Natural killer cell (primary cell): ENCODE measurements at regions not wholly inside any gene's neighbourhood (a gene's known extent, or its start where the extent isn't known, plus 50 kb on each side); places are given as distances from the start of the nearest gene placed in this dataset.

ENCODE experiments used
- ATAC-seq, 3 donors: fragments of 150-1000 bp in 2 of 3; fragments of 200-7000 bp in 1 of 3; cut with Tn5 transposase; 1 replicate in 1 of 3; 2 replicates in 2 of 3; pipeline ENCODE4 v1.10.0; 2021; ENCODE audit warnings: mild to moderate bottlenecking in 2 of 3, moderate library complexity in 2 of 3
- DNase-seq, 2 donors: peaks; one replicate each; pipeline versions ENCODE4 v3.0.0 to v3.0.0-alpha.2; 2013 to 2021; ENCODE audit warnings: mixed read lengths in 1 of 2
- H3K27ac ChIP-seq: one replicate; pipeline ENCODE4 v1.5.1; 2013; ENCODE audit warnings: mild to moderate bottlenecking, low read length
- H3K27me3 ChIP-seq: one replicate; pipeline ENCODE4 v1.6.1; 2013; ENCODE audit warnings: low read length; ENCODE audit not compliant: control insufficient read depth, insufficient read depth
- H3K36me3 ChIP-seq: one replicate; pipeline ENCODE4 v1.6.1; 2013; ENCODE audit warnings: low read length; ENCODE audit not compliant: control insufficient read depth, insufficient read depth
- H3K4me1 ChIP-seq: one replicate; pipeline ENCODE4 v1.6.1; 2013; ENCODE audit warnings: low read length; ENCODE audit not compliant: control insufficient read depth, insufficient read depth
- H3K4me3 ChIP-seq: one replicate; pipeline ENCODE4 v1.5.1; 2013; ENCODE audit warnings: low read length
- H3K9me3 ChIP-seq: one replicate; pipeline ENCODE4 v1.6.1; 2013; ENCODE audit warnings: low read length; ENCODE audit not compliant: control insufficient read depth, insufficient read depth
- H3K27ac Mint-ChIP-seq, 2 donors: one replicate each; pipeline ENCODE4 v1.8.0; 2022; ENCODE audit warnings: mild to moderate bottlenecking in 2 of 2, mixed read lengths in 2 of 2, moderate library complexity in 1 of 2
- H3K27me3 Mint-ChIP-seq, 2 donors: one replicate each; pipeline ENCODE4 v1.8.0; 2022; ENCODE audit warnings: low read depth in 2 of 2, mixed read lengths in 2 of 2
- H3K36me3 Mint-ChIP-seq: one replicate; pipeline ENCODE4 v1.8.0; 2022; ENCODE audit warnings: mixed read lengths
- H3K4me1 Mint-ChIP-seq, 2 donors: one replicate each; pipeline ENCODE4 v1.8.0; 2022; ENCODE audit warnings: mixed read lengths in 2 of 2
- H3K4me3 Mint-ChIP-seq: one replicate; pipeline ENCODE4 v1.8.0; 2022; ENCODE audit warnings: mild to moderate bottlenecking, moderate library complexity, mixed read lengths
- H3K9me3 Mint-ChIP-seq, 2 donors: one replicate each; pipeline ENCODE4 v1.8.0; 2022; ENCODE audit warnings: mixed read lengths in 2 of 2
- WGBS: methylation state at CpG from one replicate; pipeline ENCODE4 v1.1.7; 2013; ENCODE audit warnings: missing lambda C conversion rate; ENCODE audit not compliant: insufficient coverage; 5-methylcytosine and 5-hydroxymethylcytosine counted together
- intact Hi-C: fragments of 100-400 bp; cut with micrococcal nuclease; formaldehyde crosslinking; loops from one replicate; pipeline ENCODE4 v1.14.2; 2022
- TF ChIP-seq, protein P1 (sequence below): fragments of 200-600 bp; IDR thresholded peaks from one replicate; pipeline ENCODE4 v1.8.0; 2022; ENCODE audit warnings: antibody characterized with exemption

DNA sequence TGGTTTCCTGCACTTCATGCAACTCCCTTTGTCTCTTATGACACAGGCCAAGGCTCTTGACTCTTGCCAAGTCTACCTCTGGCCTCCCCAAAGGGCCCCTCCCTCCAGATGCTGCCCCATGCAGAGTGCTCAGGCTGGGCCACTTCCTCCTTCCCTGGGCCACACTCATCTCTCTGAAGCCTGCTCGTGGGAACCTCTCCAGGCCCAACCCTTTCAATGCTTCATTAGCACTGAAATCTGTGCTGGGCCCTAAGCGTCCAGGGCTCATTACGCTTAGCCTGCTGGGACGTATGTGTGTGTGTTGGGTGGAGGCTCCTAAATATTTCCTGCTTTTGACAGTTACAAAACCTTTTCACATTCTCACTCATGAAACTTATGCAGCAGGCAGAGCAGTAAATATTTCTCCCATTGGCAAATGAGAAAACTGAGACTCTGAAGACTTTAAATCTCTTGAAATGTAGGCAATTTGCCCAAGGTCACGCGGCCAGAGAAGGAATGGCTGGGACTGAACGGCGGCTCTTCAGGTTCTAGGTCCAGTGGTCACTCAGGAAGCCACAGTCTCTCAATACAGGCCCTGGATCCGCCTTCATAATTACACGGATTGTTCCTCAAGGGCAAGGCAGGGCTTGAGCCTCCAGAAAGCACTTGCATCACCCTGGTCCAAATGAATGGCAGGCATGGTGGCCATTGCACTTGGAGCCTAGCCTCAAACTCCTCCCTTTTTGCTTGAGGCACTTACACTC, 241.7 kb upstream of the HES1 start:
- Histone ChIP-seq H3K27me3 (no peaks in the 10 kb centered on the region), H3K4me1 (no peaks in the 10 kb centered on the region), H3K36me3 (no peaks in the 10 kb centered on the region), H3K9me3 (no peaks in the 10 kb centered on the region), H3K4me3 (no peak overlapping the region), H3K27ac (no peak overlapping the region)
- Mint-ChIP-seq H3K9me3 (no peaks in the 10 kb centered on the region), H3K27ac (no peak overlapping the region), H3K4me3 (no peak overlapping the region), H3K27me3 (peaks cover 6 to 9% of the 10 kb centered on the region in 2 donors), H3K36me3 (no peaks in the 10 kb centered on the region), H3K4me1 (no peaks in the 10 kb centered on the region)
- 84% methylated on average over 7 of the region's 10 CpGs for WGBS
- ATAC-seq (no peak), DNase-seq (no peak)
- TF ChIP-seq, protein P1, sequence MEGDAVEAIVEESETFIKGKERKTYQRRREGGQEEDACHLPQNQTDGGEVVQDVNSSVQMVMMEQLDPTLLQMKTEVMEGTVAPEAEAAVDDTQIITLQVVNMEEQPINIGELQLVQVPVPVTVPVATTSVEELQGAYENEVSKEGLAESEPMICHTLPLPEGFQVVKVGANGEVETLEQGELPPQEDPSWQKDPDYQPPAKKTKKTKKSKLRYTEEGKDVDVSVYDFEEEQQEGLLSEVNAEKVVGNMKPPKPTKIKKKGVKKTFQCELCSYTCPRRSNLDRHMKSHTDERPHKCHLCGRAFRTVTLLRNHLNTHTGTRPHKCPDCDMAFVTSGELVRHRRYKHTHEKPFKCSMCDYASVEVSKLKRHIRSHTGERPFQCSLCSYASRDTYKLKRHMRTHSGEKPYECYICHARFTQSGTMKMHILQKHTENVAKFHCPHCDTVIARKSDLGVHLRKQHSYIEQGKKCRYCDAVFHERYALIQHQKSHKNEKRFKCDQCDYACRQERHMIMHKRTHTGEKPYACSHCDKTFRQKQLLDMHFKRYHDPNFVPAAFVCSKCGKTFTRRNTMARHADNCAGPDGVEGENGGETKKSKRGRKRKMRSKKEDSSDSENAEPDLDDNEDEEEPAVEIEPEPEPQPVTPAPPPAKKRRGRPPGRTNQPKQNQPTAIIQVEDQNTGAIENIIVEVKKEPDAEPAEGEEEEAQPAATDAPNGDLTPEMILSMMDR = no peak
- intact Hi-C loops = no loop called here

GRCh38 chr3:193895409-193895808, 240.5 kb upstream of the HES1 start:
- no peak overlapping the region for H3K27ac ChIP-seq
- no peaks in the 10 kb centered on the region for H3K36me3 Mint-ChIP-seq

GRCh38 chr3:193896419-193896818, 239.5 kb upstream of the HES1 start:
- TF ChIP-seq, protein P1 = no peak
- Mint-ChIP-seq H3K27ac (no peak overlapping the region), H3K4me3 (no peak overlapping the region), H3K9me3 (no peaks in the 10 kb centered on the region), H3K36me3 (no peaks in the 10 kb centered on the region), H3K4me1 (no peaks in the 10 kb centered on the region), H3K27me3 (peaks cover 6 to 9% of the 10 kb centered on the region in 2 donors)
- DNase-seq (no peak), ATAC-seq (no peak)
- no peaks in the 10 kb centered on the region for H3K27me3 ChIP-seq
- H3K4me1 ChIP-seq = no peaks in the 10 kb centered on the region
- no peaks in the 10 kb centered on the region for H3K36me3 ChIP-seq
- intact Hi-C loops = no loop called here
- no peaks in the 10 kb centered on the region for H3K9me3 ChIP-seq
- 76% methylated on average over 6 of the region's 7 CpGs for WGBS
- no peak overlapping the region for H3K27ac ChIP-seq
- no peak overlapping the region for H3K4me3 ChIP-seq

More at GRCh38 chr3:193895409-193895808, 240.5 kb upstream of the HES1 start:
- H3K4me1 ChIP-seq = no peaks in the 10 kb centered on the region
- ATAC-seq (no peak), DNase-seq (no peak)
- no peaks in the 10 kb centered on the region for H3K27me3 ChIP-seq
- H3K4me3 Mint-ChIP-seq = no peak overlapping the region
- H3K4me3 ChIP-seq = no peak overlapping the region
- no peaks in the 10 kb centered on the region for H3K4me1 Mint-ChIP-seq
- TF ChIP-seq, protein P1 = no peak
- H3K27ac Mint-ChIP-seq = no peak overlapping the region
- H3K9me3 ChIP-seq = no peaks in the 10 kb centered on the region
- H3K9me3 Mint-ChIP-seq = no peaks in the 10 kb centered on the region
- no peaks in the 10 kb centered on the region for H3K36me3 ChIP-seq
- intact Hi-C loops = no loop called here
- WGBS = 91% methylated on average over 4 of the region's 4 CpGs
- H3K27me3 Mint-ChIP-seq = peaks cover 6 to 9% of the 10 kb centered on the region in 2 donors

DNA sequence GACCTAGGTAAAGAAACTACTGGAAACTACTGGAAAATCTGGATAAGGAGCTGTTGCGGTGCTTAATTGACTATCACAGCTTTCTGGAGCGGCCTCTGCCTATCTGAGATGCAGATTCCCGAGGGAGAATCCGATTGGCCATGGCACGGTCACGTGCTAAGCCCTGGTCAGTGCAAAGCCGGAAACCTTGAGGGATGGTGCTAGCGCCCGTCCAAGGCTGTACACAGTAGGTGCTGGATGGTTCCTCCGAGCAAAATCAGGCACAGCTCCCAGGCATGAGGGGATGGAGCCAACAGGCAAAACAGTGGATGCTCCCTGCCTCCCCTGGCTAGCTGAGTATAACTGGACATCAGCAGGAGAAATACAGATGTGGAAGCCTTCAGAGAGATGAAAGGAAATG, 238.7 kb upstream of the HES1 start:
- TF ChIP-seq, protein P1 = no peak
- H3K36me3 Mint-ChIP-seq = no peaks in the 10 kb centered on the region
- H3K4me3 Mint-ChIP-seq = no peak overlapping the region
- no peak overlapping the region for H3K4me3 ChIP-seq
- H3K27ac Mint-ChIP-seq = no peak overlapping the region
- no peaks in the 10 kb centered on the region for H3K9me3 ChIP-seq
- no peak for DNase-seq
- H3K27me3 ChIP-seq = no peaks in the 10 kb centered on the region
- H3K27me3 Mint-ChIP-seq = peaks cover 6 to 9% of the 10 kb centered on the region in 2 donors
- H3K27ac ChIP-seq = no peak overlapping the region
- 94% methylated on average over 10 of the region's 10 CpGs for WGBS
- H3K9me3 Mint-ChIP-seq = no peaks in the 10 kb centered on the region
- ATAC-seq = no peak
- intact Hi-C loops = no loop called here
- H3K4me1 Mint-ChIP-seq = no peaks in the 10 kb centered on the region
- no peaks in the 10 kb centered on the region for H3K36me3 ChIP-seq
- H3K4me1 ChIP-seq = no peaks in the 10 kb centered on the region
